Gastroesophageal sphincter (tissue), 2 donors: ENCODE measurements at regions not wholly inside any gene's neighbourhood (a gene's known extent, or its start where the extent isn't known, plus 50 kb on each side); places are given as distances from the start of the nearest gene placed in this dataset.

Source experiments
- POLR2A ChIP-seq, 2 donors: fragments of 450-650 bp; IDR thresholded peaks; one replicate each; pipeline ENCODE4 v1.6.1; 2017; ENCODE audit warnings: antibody characterized with exemption in 2 of 2, mild to moderate bottlenecking in 2 of 2, moderate library complexity in 1 of 2
- POLR2AphosphoS5 ChIP-seq: sonication (generic); formaldehyde crosslinking; IDR thresholded peaks from one replicate; pipeline ENCODE4 v1.6.1; 2017; ENCODE audit warnings: antibody characterized with exemption

DNA sequence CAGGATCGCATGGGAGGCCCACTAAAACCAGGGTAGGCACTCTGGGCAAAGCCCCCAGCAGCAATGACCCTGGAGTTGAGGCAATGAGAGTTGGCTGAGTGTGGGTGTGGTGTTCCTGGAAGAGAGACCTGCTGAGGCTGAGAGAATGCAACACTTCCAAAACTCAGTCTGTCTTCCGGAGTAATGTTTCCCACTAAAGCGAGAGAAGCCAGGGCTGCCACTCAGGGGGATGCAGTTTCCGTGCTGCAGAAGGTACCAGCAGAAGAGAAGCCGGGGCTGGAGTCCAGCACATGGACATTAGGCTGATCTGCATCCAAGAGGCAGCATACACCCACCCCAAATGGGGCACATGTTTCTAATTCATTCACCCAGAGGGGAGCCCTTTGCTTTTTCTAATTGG is 127.2 kb upstream of the ARHGAP28 start:
- TF ChIP-seq POLR2A (IDR thresholded peaks at IDR 0.05) (no peak), POLR2AphosphoS5 (no peak)
